HFF-Myc (cell line): ENCODE measurements at regions not wholly inside any gene's neighbourhood (a gene's known extent, or its start where the extent isn't known, plus 50 kb on each side); places are given as distances from the start of the nearest gene placed in this dataset.
A peak's percentile ranks its signal among the peaks of the same experiment; 100 is the strongest.

ENCODE experiments used
- DNase-seq: peaks from one replicate; pipeline ENCODE4 v3.0.0-alpha.2; 2011; ENCODE audit warnings: low read depth; ENCODE audit errors: extremely low read depth
- H3K4me3 ChIP-seq: replicated peaks from 2 replicates; pipeline ENCODE4 v1.5.1; 2011; ENCODE audit warnings: low read depth, mild to moderate bottlenecking, control low read depth, low read length
- TF ChIP-seq, protein P1 (sequence below): IDR thresholded peaks from 2 replicates; pipeline ENCODE4 v1.5.1; 2012; ENCODE audit warnings: mild to moderate bottlenecking, low read depth, low read length, control low read depth; ENCODE audit errors: missing control alignments

- peak; percentile 6 for DNase-seq
- no peak overlapping the region for H3K4me3 ChIP-seq
- TF ChIP-seq, protein P1, sequence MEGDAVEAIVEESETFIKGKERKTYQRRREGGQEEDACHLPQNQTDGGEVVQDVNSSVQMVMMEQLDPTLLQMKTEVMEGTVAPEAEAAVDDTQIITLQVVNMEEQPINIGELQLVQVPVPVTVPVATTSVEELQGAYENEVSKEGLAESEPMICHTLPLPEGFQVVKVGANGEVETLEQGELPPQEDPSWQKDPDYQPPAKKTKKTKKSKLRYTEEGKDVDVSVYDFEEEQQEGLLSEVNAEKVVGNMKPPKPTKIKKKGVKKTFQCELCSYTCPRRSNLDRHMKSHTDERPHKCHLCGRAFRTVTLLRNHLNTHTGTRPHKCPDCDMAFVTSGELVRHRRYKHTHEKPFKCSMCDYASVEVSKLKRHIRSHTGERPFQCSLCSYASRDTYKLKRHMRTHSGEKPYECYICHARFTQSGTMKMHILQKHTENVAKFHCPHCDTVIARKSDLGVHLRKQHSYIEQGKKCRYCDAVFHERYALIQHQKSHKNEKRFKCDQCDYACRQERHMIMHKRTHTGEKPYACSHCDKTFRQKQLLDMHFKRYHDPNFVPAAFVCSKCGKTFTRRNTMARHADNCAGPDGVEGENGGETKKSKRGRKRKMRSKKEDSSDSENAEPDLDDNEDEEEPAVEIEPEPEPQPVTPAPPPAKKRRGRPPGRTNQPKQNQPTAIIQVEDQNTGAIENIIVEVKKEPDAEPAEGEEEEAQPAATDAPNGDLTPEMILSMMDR, result peak; percentile 45
These were observed 135.4 kb downstream of the PROX1 start for GRCh38 chr1:214123061-214123784.

DNA sequence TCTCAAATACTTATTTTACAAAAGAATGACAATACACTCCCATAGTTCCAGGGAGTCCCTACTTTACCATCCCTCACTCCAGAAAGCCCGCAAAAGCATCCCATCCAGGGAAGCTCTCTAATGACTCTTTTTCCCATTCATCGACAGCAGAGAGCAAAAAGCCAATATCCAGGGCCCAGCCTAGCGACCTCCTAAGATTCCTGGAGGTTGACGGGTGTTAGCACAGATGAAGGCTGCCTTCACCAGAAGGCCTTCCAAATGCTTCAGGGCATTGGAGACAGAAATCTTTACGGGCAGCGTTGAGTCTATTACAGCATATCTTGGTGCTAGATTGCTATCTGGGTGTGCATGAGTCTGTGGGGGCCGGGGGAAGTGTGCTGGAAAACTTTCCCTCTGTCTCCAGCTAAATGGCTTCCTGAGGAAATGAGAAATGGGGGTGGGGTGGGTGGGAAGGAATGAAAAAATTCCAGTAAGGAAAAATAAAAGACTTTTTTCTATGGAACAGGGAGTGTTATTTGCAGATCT is 136.6 kb downstream of the PROX1 start:
- DNase-seq, result no peak
- TF ChIP-seq, protein P1, result no peak
- no peak overlapping the region for H3K4me3 ChIP-seq

DNA sequence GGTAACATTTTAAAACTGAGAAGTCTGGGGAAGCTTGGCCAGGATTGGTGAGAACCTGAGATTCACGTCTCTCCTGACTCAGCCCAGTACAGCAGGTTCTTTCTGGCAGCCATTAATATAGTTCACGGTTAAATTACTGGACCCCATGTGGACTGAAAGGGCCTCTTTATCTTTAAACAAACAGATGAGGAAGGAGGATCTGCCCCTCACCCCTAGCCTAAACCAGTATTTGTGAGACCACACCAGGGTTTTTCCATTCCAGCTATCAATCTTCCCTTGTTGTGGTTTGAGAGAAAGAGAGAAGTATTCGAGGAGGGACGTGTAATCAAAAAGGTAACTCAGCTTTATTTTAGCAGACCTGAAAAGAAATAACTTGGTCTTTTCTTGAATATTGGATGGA is 137.1 kb downstream of the PROX1 start:
- TF ChIP-seq, protein P1, result no peak
- DNase-seq, result no peak
- H3K4me3 ChIP-seq, result no peak overlapping the region

- no peak for DNase-seq
- TF ChIP-seq, protein P1, result no peak
- no peak overlapping the region for H3K4me3 ChIP-seq
These were observed 138.0 kb downstream of the PROX1 start for GRCh38 chr1:214125819-214126218.

DNA sequence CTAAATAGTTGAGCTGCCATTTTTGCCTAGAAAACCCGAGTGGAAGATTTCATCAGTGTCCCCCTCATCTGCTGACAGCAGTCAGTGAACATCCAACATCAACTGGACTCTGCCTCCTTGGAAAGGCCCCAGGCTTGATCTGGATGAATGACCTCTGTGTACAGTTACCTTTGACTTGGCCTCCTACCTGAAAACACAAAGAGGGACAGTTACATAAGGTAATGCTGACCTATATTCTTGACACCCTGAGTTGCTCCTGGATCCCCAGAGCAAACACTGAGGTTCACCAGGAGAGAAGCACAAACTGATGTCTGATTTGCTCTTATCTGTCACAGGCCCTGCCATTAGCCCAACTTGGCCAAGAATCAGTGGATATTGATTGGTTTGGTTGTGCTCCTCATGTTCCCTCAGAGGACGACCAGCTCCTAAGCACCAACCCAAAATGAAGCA is 138.9 kb downstream of the PROX1 start:
- TF ChIP-seq, protein P1, result no peak
- no peak overlapping the region for H3K4me3 ChIP-seq
- DNase-seq, result no peak

- no peak for DNase-seq
- TF ChIP-seq, protein P1, result no peak
These were observed 139.9 kb downstream of the PROX1 start for GRCh38 chr1:214127705-214128104.

More at GRCh38 chr1:214127705-214128104, 139.9 kb downstream of the PROX1 start:
- H3K4me3 ChIP-seq, result no peak overlapping the region
